GM21529 (cell line): ENCODE measurements at regions not wholly inside any gene's neighbourhood (a gene's known extent, or its start where the extent isn't known, plus 50 kb on each side); places are given as distances from the start of the nearest gene placed in this dataset.
"Not testable (repeated sequence)": the region's sequence is repeated elsewhere in the genome, so short reads cannot be mapped to it uniquely, and the experiment has no call there.

Experiments
- ATAC-seq: cut with Tn5 transposase; IDR thresholded peaks from one replicate; pipeline ENCODE4 v1.9.1; 2021; ENCODE audit not compliant: unreplicated experiment

GRCh38 chr14:56027421-56027820 lies 90.8 kb upstream of the PELI2 start:
- ATAC-seq: no peak

GRCh38 chr14:56027916-56028712 lies 90.1 kb upstream of the PELI2 start:
- no peak for ATAC-seq

GRCh38 chr14:56036353-56036752 lies 81.9 kb upstream of the PELI2 start:
- no peak for ATAC-seq

- no peak for ATAC-seq
Measured at GRCh38 chr14:56040121-56040520, 78.1 kb upstream of the PELI2 start.

- no peak for ATAC-seq
Measured at GRCh38 chr14:56044196-56044595, 74.0 kb upstream of the PELI2 start.

- ATAC-seq: no peak
Measured at GRCh38 chr14:56046546-56046945, 71.7 kb upstream of the PELI2 start.

- ATAC-seq: no peak
Measured at GRCh38 chr14:56046996-56047395, 71.2 kb upstream of the PELI2 start.

- no peak for ATAC-seq
Measured at GRCh38 chr14:56049536-56049935, 68.7 kb upstream of the PELI2 start.

- no peak for ATAC-seq
Measured at GRCh38 chr14:56055511-56055910, 62.7 kb upstream of the PELI2 start.

GRCh38 chr14:56056031-56056430 lies 62.2 kb upstream of the PELI2 start:
- ATAC-seq: no peak

- ATAC-seq: no peak
Measured at GRCh38 chr14:56057071-56057741, 61.0 kb upstream of the PELI2 start.

GRCh38 chr14:56057767-56058166 lies 60.4 kb upstream of the PELI2 start:
- no peak for ATAC-seq

GRCh38 chr14:56059054-56059453 lies 59.2 kb upstream of the PELI2 start:
- ATAC-seq: no peak

GRCh38 chr14:56061051-56061450 lies 57.2 kb upstream of the PELI2 start:
- ATAC-seq: no peak

- ATAC-seq: no peak
Measured at GRCh38 chr14:56063131-56063530, 55.1 kb upstream of the PELI2 start.

- ATAC-seq: no peak
Measured at GRCh38 chr14:56064513-56064912, 53.7 kb upstream of the PELI2 start.

GRCh38 chr14:56065199-56065598 lies 53.0 kb upstream of the PELI2 start:
- not testable (repeated sequence) for ATAC-seq

- ATAC-seq: no peak
Measured at GRCh38 chr14:56065621-56066290, 52.5 kb upstream of the PELI2 start.
